ENCODE measurements at regions not wholly inside any gene's neighbourhood (a gene's known extent, or its start where the extent isn't known, plus 50 kb on each side); places are given as distances from the start of the nearest gene placed in this dataset.

DNA sequence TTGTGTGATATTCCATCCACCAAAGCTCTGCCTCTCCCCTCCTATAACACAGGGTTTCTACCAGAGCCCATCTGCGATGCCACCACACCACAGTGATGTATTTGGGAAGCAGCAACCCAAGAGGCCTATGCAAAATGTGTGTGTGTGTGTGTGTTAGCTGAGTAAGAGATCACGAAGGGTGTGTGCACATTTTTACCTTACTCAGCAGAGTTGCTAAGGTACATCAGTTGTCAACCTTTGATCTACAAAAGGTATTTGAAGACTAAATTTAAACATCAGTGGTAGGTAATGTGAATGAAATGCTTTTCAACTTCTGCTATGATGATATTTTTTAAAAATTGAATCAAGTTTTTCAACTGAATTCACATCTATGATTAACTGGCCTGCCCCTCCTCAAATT is 227.6 kb downstream of the FBXO15 start:
- TF ChIP-seq, protein P1, sequence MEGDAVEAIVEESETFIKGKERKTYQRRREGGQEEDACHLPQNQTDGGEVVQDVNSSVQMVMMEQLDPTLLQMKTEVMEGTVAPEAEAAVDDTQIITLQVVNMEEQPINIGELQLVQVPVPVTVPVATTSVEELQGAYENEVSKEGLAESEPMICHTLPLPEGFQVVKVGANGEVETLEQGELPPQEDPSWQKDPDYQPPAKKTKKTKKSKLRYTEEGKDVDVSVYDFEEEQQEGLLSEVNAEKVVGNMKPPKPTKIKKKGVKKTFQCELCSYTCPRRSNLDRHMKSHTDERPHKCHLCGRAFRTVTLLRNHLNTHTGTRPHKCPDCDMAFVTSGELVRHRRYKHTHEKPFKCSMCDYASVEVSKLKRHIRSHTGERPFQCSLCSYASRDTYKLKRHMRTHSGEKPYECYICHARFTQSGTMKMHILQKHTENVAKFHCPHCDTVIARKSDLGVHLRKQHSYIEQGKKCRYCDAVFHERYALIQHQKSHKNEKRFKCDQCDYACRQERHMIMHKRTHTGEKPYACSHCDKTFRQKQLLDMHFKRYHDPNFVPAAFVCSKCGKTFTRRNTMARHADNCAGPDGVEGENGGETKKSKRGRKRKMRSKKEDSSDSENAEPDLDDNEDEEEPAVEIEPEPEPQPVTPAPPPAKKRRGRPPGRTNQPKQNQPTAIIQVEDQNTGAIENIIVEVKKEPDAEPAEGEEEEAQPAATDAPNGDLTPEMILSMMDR (conservative IDR thresholded peaks at IDR 0.05; ENCODE audit: low read length): no peak
- TF ChIP-seq EZH2phosphoT487 (IDR thresholded peaks at IDR 0.05; ENCODE audit: borderline replicate concordance): no peak

Data from Loucy (cell line).